Motor neuron (in vitro differentiated cells): ENCODE measurements at regions not wholly inside any gene's neighbourhood (a gene's known extent, or its start where the extent isn't known, plus 50 kb on each side); places are given as distances from the start of the nearest gene placed in this dataset.

Experiments used
- ATAC-seq, 8 experiments: fragments of 200-7000 bp; cut with Tn5 transposase; replicated peaks in 6 of 8; 2 replicates each; pipeline ENCODE4 v1.8.0; 2021; ENCODE audit warnings: mild to moderate bottlenecking in 8 of 8, moderate library complexity in 8 of 8
- H3K27ac ChIP-seq, 2 donors: fragments of 250-450 bp; sonication (Bioruptor Pico); 2 replicates each; pipeline ENCODE4 v1.9.0; 2021; ENCODE audit warnings: antibody characterized with exemption in 2 of 2, mild to moderate bottlenecking in 2 of 2, moderate library complexity in 1 of 2
- H3K4me1 ChIP-seq, 2 donors: fragments of 250-450 bp; sonication (Bioruptor Pico); replicated peaks in 1 of 2; 2 replicates each; pipeline ENCODE4 v1.6.1; 2021; ENCODE audit warnings: antibody characterized with exemption in 2 of 2, mild to moderate bottlenecking in 2 of 2, moderate library complexity in 1 of 2
- H3K4me3 ChIP-seq, 5 donors: fragments of 250-450 bp; sonication (Bioruptor Pico); 2 replicates each; pipeline ENCODE4 v1.9.0; 2021; ENCODE audit warnings: antibody characterized with exemption in 5 of 5, mild to moderate bottlenecking in 5 of 5, moderate library complexity in 4 of 5
- WGBS, 10 experiments: fragments of 450-650 bp; shearing (Covaris generic); methylation state at CpG; one replicate each; pipeline ENCODE4 v1.0.0; 2022; 5-methylcytosine and 5-hydroxymethylcytosine counted together
- in situ Hi-C, 9 experiments: fragments of 400-800 bp; cut with MboI; loops; one replicate each; pipeline ENCODE4 v1.15.0; 2021; ENCODE audit warnings: low sequenced_read_pairs in 9 of 9, low pct_unique_long_range_greater_than_20kb in 2 of 9; ENCODE audit not compliant: unreplicated experiment in 9 of 9

DNA sequence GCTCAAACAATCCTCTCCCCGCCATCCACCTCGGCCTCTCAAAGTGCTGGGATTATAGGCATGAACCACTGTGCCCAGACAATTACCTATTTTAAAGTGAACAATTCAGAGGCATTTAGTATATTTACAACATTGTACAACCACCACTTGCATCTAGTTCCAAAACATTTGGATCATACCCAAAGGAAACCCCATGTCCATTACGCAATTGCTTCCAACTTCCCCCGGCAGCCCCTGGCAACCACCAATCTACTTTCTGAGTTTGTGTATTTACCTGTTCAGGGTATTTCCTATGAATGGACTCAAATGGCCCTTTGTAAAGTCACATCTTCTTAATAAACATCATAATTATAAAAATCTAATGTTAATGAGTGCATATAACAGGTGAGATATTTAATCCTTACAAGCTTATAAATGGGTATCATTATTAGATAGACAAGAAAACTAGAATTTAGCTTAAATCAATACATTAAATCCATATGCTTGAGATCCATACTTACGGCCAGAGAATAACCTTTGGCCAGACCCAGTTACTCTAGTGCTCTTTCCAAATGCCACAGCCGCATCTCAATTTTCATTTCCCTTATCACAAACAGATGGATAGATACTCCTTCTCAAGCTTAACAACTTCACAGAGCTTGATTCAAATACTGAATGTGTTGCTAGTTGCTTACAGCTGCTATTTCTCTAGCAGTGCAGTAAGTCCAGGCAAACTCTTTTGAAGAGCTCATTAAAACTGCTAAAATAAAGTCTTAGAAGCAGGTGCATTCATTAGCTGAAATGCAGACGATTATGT, 133.4 kb upstream of the MKLN1 start:
- no peak overlapping the region for H3K4me3 ChIP-seq
- H3K4me1 ChIP-seq, result no peaks in the 10 kb centered on the region
- in situ Hi-C loops, result no loop called here
- WGBS, 10 experiments, result 57 to 96% (median 86%) methylated on average over 1 to 7 of the region's 7 CpGs
- ATAC-seq, result no peak
- no peak overlapping the region for H3K27ac ChIP-seq

DNA sequence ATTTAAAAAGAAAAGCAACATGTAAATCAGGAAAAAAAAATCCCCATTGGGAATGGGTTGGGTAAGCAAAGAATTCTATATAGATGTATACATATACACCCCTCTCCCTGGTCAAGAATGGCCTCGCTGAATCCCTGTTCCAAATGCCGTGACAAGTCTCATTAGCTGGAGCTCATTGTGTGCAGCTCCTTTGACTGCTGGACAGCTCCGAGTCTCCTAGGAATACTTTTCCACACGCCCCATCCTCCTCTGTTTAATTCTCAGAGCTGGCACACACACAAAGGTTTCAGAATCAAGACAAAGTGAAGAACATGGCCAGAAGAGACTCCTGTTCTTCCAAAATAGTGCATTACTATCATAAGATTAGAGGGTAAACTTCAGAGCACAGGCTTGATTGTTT, 130.9 kb upstream of the MKLN1 start:
- in situ Hi-C loops, result no loop called here
- 0 to 80% (median 34%) methylated on average over 1 to 4 of the region's 4 CpGs; no CpG with 5 or more reads in 3 of the 10 experiments for WGBS, 10 experiments

GRCh38 chr7:131197920-131198615, 129.6 kb upstream of the MKLN1 start:
- peak in 2 of 8 experiments; percentile 25 to 49 for ATAC-seq
- H3K4me1 ChIP-seq, result no peaks in the 10 kb centered on the region
- H3K4me3 ChIP-seq, result no peak overlapping the region
- H3K27ac ChIP-seq, result no peak overlapping the region
- in situ Hi-C loops, result no loop called here
- 53 to 93% (median 80%) methylated on average over 1 to 4 of the region's 4 CpGs; no CpG with 5 or more reads in 1 of the 10 experiments for WGBS, 10 experiments

More for the DNA sequence above, 130.9 kb upstream of the MKLN1 start:
- H3K4me1 ChIP-seq, result no peaks in the 10 kb centered on the region
- ATAC-seq, result peak in 7 of 8 experiments; percentile 29 to 77 (median 52)
- H3K4me3 ChIP-seq, result no peak overlapping the region
- H3K27ac ChIP-seq, result no peak overlapping the region

- in situ Hi-C loops, result no loop called here
- H3K27ac ChIP-seq, result no peak overlapping the region
- H3K4me1 ChIP-seq, result no peaks in the 10 kb centered on the region
- ATAC-seq, result no peak
- 33 to 100% methylated on average over 1 of the region's 5 CpGs; no CpG with 5 or more reads in 8 of the 10 experiments for WGBS, 10 experiments
- no peak overlapping the region for H3K4me3 ChIP-seq
Measured at GRCh38 chr7:131202451-131202850, 125.2 kb upstream of the MKLN1 start.

GRCh38 chr7:131203291-131203976, 124.2 kb upstream of the MKLN1 start:
- H3K27ac ChIP-seq, result no peak overlapping the region
- 0 to 95% (median 80%) methylated on average over 1 to 5 of the region's 5 CpGs; no CpG with 5 or more reads in 1 of the 10 experiments for WGBS, 10 experiments
- no peak overlapping the region for H3K4me3 ChIP-seq
- in situ Hi-C loops, result no loop called here
- no peaks in the 10 kb centered on the region for H3K4me1 ChIP-seq
- ATAC-seq, result peak in 2 of 8 experiments; percentile 63 to 72

- WGBS, 10 experiments, result 44 to 100% (median 81%) methylated on average over 1 to 3 of the region's 3 CpGs
- no peaks in the 10 kb centered on the region for H3K4me1 ChIP-seq
Measured at GRCh38 chr7:131208777-131209176, 118.9 kb upstream of the MKLN1 start.

DNA sequence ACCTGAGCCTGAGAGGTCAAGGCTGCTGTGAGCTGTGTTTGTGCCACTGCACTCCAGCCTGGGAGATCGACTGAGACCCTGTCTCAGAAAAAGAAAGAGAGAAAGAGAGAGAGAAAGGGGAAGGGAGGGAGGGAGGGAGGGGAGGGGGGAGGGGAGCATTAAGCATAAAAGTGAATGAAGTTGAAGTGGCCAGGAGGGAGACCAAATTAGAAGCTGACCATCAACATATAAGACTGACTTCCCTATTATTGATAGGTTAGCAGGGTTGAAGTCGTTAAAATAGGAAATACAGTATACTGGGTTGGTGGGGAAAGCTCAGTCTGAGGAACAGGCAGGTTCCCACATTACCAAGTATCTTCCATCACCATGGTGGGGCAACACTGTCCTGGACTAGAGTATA, 117.1 kb upstream of the MKLN1 start:
- Histone ChIP-seq H3K27ac (no peak overlapping the region), H3K4me3 (no peak overlapping the region), H3K4me1 (no peaks in the 10 kb centered on the region)
- ATAC-seq, result no peak
- in situ Hi-C loops, result no loop called here
- WGBS, 10 experiments, result 67 to 83% (median 73%) methylated on average over 1 of the region's 2 CpGs; no CpG with 5 or more reads in 6 of the 10 experiments

More at GRCh38 chr7:131208777-131209176, 118.9 kb upstream of the MKLN1 start:
- ATAC-seq, result no peak
- in situ Hi-C loops, result no loop called here
- no peak overlapping the region for H3K4me3 ChIP-seq
- no peak overlapping the region for H3K27ac ChIP-seq

DNA sequence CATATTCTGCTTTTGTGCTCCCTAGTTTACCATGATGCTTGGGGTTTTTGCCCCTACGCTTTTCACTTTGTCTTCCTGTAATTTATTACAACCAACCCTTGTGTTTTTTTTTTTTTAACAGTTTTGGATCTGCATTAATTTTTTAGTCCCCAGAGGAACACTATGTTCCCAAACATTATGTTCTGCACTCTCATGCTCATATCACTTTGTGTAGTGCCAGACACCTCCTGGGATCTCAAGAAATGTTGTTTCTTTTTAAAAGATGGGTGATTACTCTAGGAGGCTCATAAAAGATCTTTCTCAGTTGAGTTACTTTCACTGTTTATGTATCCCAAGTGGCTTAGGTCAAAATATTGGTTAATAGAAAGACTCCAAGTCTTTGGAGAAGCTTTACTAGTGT, 116.2 kb upstream of the MKLN1 start:
- Histone ChIP-seq H3K4me1 (no peaks in the 10 kb centered on the region), H3K4me3 (no peak overlapping the region), H3K27ac (no peak overlapping the region)
- WGBS, 10 experiments, result 69 to 100% (median 88%) methylated on average over 1 of the region's 1 CpG; no CpG with 5 or more reads in 4 of the 10 experiments
- ATAC-seq, result no peak
- in situ Hi-C loops, result no loop called here

GRCh38 chr7:131212114-131212513, 115.6 kb upstream of the MKLN1 start:
- peak in 1 of 8 experiments; percentile 24 for ATAC-seq
- Histone ChIP-seq H3K4me1 (no peaks in the 10 kb centered on the region), H3K27ac (no peak overlapping the region), H3K4me3 (no peak overlapping the region)
- in situ Hi-C loops, result no loop called here

DNA sequence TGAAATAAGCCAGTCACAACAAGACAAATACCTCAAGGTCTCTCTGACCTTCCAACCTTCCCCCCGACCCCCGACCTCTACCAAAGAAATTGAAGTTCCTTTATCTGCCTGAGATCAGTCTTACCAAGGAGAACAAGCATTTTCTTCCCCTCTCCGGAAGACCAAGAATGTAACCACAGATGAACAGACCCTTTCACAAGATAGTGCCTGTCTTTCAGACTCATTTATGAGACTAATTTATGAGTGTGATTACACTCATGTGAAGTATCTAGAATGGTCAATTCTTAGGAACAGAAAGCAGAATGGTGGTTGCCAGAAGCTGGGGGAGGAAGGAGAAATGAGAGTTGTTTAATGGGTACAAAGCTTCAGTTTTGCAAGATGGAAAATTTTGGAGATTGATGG, 108.9 kb upstream of the MKLN1 start:
- Histone ChIP-seq H3K27ac (peak overlapping the region in 1 of 2 donors; percentile 66), H3K4me1 (peaks cover 0 to 14% of the 10 kb centered on the region in 2 donors), H3K4me3 (no peak overlapping the region)
- WGBS, 10 experiments, result 0 to 100% (median 85%) methylated on average over 1 to 3 of the region's 3 CpGs
- in situ Hi-C loops, result no loop called here
- no peak for ATAC-seq

GRCh38 chr7:131219312-131220041, 108.2 kb upstream of the MKLN1 start:
- H3K27ac ChIP-seq, result peak overlapping the region in 1 of 2 donors; percentile 66

DNA sequence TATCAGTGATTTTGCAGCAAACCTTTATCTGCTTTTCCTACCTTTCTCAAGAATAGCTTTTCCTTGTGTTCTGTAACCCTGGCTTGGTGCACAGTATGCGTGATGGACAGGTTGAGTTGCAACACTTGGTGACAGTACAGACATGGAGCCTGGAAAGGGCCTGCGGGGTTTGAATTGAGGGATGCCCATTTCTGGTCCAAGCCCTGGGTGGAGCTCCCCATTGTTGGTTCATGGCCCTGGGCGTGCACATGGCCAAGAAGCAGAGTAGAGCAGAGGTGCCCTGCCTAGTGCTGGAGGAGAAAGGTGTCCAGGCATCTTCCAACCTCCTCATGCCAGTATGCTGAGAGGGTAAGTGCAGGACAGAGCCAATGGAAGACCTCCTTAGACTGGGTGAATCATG, 106.6 kb upstream of the MKLN1 start:
- Histone ChIP-seq H3K4me3 (no peak overlapping the region), H3K27ac (no peak overlapping the region), H3K4me1 (peaks cover 5 to 14% of the 10 kb centered on the region in 2 donors)
- in situ Hi-C loops, result no loop called here
- 83 to 100% (median 100%) methylated on average over 1 to 3 of the region's 3 CpGs; no CpG with 5 or more reads in 3 of the 10 experiments for WGBS, 10 experiments
- ATAC-seq, result no peak

More at GRCh38 chr7:131219312-131220041, 108.2 kb upstream of the MKLN1 start:
- Histone ChIP-seq H3K4me1 (peaks cover 0 to 14% of the 10 kb centered on the region in 2 donors), H3K4me3 (no peak overlapping the region)
- in situ Hi-C loops, result no loop called here
- peak; percentile 86 to 100 (median 92) for ATAC-seq
- 0 to 80% (median 56%) methylated on average over 1 to 8 of the region's 8 CpGs; no CpG with 5 or more reads in 1 of the 10 experiments for WGBS, 10 experiments
